B cell (primary cell): ENCODE measurements at regions not wholly inside any gene's neighbourhood (a gene's known extent, or its start where the extent isn't known, plus 50 kb on each side); places are given as distances from the start of the nearest gene placed in this dataset.

Experiments
- ATAC-seq: fragments of 200-7000 bp; cut with Tn5 transposase; one replicate; pipeline ENCODE4 v1.10.0; 2021; ENCODE audit warnings: low read depth, mild to moderate bottlenecking, moderate number of reproducible peaks, moderate library complexity
- CTCF ChIA-PET: fragments of 350-600 bp; sonication (Branson Sonifier 250); formaldehyde crosslinking; loops from one replicate; lab custom pipeline; 2021; ENCODE audit warnings: antibody characterized with exemption, inconsistent platforms; lab: Charles Lee
- POLR2A ChIA-PET: fragments of 350-600 bp; sonication (Branson Sonifier 250); formaldehyde crosslinking; loops from one replicate; lab custom pipeline; 2021; ENCODE audit warnings: antibody characterized with exemption; lab: Charles Lee
- DNase-seq: peaks from one replicate; pipeline ENCODE4 v3.0.0; 2013
- H2AFZ ChIP-seq: 2 replicates; pipeline ENCODE4 v1.6.1; 2012; ENCODE audit warnings: mild to moderate bottlenecking, low read depth, low read length; ENCODE audit not compliant: insufficient read depth, poor library complexity, severe bottlenecking
- H3K27ac ChIP-seq, 2 donors: 1 replicate in 1 of 2; 2 replicates in 1 of 2; pipeline ENCODE4 v1.5.1; 2012 to 2013; ENCODE audit warnings: low read length in 2 of 2, mild to moderate bottlenecking in 2 of 2, moderate library complexity in 1 of 2
- H3K27me3 ChIP-seq, 4 experiments: fragments of 200-600 bp in 1 of 4; sonication (generic) in 1 of 4; replicated peaks in 1 of 4; 1 replicate in 2 of 4; 2 replicates in 2 of 4; pipeline versions ENCODE4 v1.6.1 to v1.7.0; 2013 to 2016; ENCODE audit warnings: low read length in 3 of 4, mild to moderate bottlenecking in 2 of 4, mixed read lengths in 1 of 4, moderate library complexity in 1 of 4; ENCODE audit not compliant: insufficient read depth in 4 of 4, control insufficient read depth in 3 of 4; ENCODE audit errors: control extremely low read depth in 1 of 4
- H3K36me3 ChIP-seq, 2 experiments: replicated peaks in 1 of 2; 1 replicate in 1 of 2; 2 replicates in 1 of 2; pipeline versions ENCODE4 v1.6.1 to v1.7.1; 2013; ENCODE audit warnings: low read length in 1 of 2; ENCODE audit not compliant: insufficient read depth in 2 of 2, control insufficient read depth in 1 of 2; ENCODE audit errors: control extremely low read depth in 1 of 2, extremely low read depth in 1 of 2
- H3K4me1 ChIP-seq, 2 donors: fragments of 200-600 bp in 1 of 2; sonication (generic) in 1 of 2; 1 replicate in 1 of 2; 2 replicates in 1 of 2; pipeline versions ENCODE4 v1.5.1 to v1.6.1; 2013 to 2017; ENCODE audit warnings: low read length in 2 of 2; ENCODE audit not compliant: control insufficient read depth in 2 of 2, insufficient read depth in 2 of 2
- H3K4me2 ChIP-seq: replicated peaks from 2 replicates; pipeline ENCODE3; 2012; ENCODE audit warnings: mild to moderate bottlenecking, low read depth, low read length; ENCODE audit not compliant: poor library complexity, severe bottlenecking
- H3K4me3 ChIP-seq, 5 experiments: fragments of 200-600 bp in 1 of 5; sonication (generic) in 1 of 5; 1 replicate in 3 of 5; 2 replicates in 2 of 5; pipeline versions ENCODE4 v1.5.1 to v1.7.0; 2011 to 2016; ENCODE audit warnings: low read length in 4 of 5, mild to moderate bottlenecking in 4 of 5, low read depth in 2 of 5, control low read depth in 1 of 5, moderate library complexity in 1 of 5; ENCODE audit not compliant: insufficient read depth in 1 of 5; ENCODE audit errors: control extremely low read depth in 1 of 5, extremely low read depth in 1 of 5
- H3K79me2 ChIP-seq: fragments of 200-600 bp; sonication (generic); one replicate; pipeline ENCODE4 v1.6.0; 2016; ENCODE audit warnings: low read length; ENCODE audit not compliant: control insufficient read depth, insufficient read depth
- H3K9ac ChIP-seq: fragments of 200-600 bp; sonication (generic); 2 replicates; pipeline ENCODE4 v1.6.1; 2017; ENCODE audit warnings: mild to moderate bottlenecking, low read length, moderate library complexity
- H3K9me3 ChIP-seq, 3 donors: one replicate each; pipeline versions ENCODE4 v1.6.1 to v1.7.1; 2013; ENCODE audit warnings: low read length in 2 of 3; ENCODE audit not compliant: control insufficient read depth in 2 of 3, insufficient read depth in 1 of 3; ENCODE audit errors: control extremely low read depth in 1 of 3
- H4K20me1 ChIP-seq: 2 replicates; pipeline ENCODE4 v1.6.0; 2012; ENCODE audit warnings: mild to moderate bottlenecking, low read length; ENCODE audit not compliant: insufficient read depth, control insufficient read depth, poor library complexity, severe bottlenecking
- H3K27ac Mint-ChIP-seq: one replicate; pipeline ENCODE4 v1.8.0; 2021; ENCODE audit warnings: mixed read lengths
- H3K27me3 Mint-ChIP-seq: one replicate; pipeline ENCODE4 v1.8.0; 2021; ENCODE audit warnings: mixed read lengths
- H3K4me1 Mint-ChIP-seq: one replicate; pipeline ENCODE4 v1.8.0; 2021; ENCODE audit warnings: mixed read lengths
- H3K4me3 Mint-ChIP-seq: one replicate; pipeline ENCODE4 v1.8.0; 2021; ENCODE audit warnings: mixed read lengths
- H3K9me3 Mint-ChIP-seq: one replicate; pipeline ENCODE4 v1.8.0; 2022; ENCODE audit warnings: mixed read lengths; ENCODE audit not compliant: insufficient read depth
- CTCF ChIP-seq: fragments of 200-600 bp; IDR thresholded peaks from one replicate; pipeline ENCODE4 v1.8.0; 2022; ENCODE audit warnings: antibody characterized with exemption, mild to moderate bottlenecking
- EZH2 ChIP-seq: IDR thresholded peaks from 2 replicates; pipeline ENCODE4 v1.6.1; 2012; ENCODE audit warnings: borderline replicate concordance, low read depth, mild to moderate bottlenecking, moderate library complexity, low read length; ENCODE audit not compliant: insufficient read depth, poor library complexity, severe bottlenecking
- WGBS: methylation state at CpG from one replicate; pipeline ENCODE4 v1.1.5; 2013; ENCODE audit warnings: missing lambda C conversion rate; ENCODE audit not compliant: insufficient coverage; 5-methylcytosine and 5-hydroxymethylcytosine counted together
- intact Hi-C: fragments of 100-400 bp; cut with micrococcal nuclease; formaldehyde crosslinking; loops from one replicate; pipeline ENCODE4 v1.10.0; 2022

GRCh38 chr18:51253476-51253875 lies 56.0 kb upstream of the MEX3C start:
- no peak overlapping the region for H3K4me3 Mint-ChIP-seq
- Histone ChIP-seq H3K4me3 (no peak overlapping the region), H3K79me2 (no peaks in the 10 kb centered on the region), H4K20me1 (no peaks in the 10 kb centered on the region), H3K27ac (no peak overlapping the region), H3K27me3 (no peaks in the 10 kb centered on the region), H3K9ac (no peak overlapping the region), H3K4me1 (peaks cover 14 to 19% of the 10 kb centered on the region in 2 donors), H3K9me3 (peaks cover 0 to 4% (median 0%) of the 10 kb centered on the region in 3 donors), H3K36me3 (no peaks in the 10 kb centered on the region), H3K4me2 (no peak overlapping the region), H2AFZ (no peak overlapping the region)
- no peaks in the 10 kb centered on the region for H3K9me3 Mint-ChIP-seq
- H3K27me3 Mint-ChIP-seq, result no peaks in the 10 kb centered on the region
- no peak for ATAC-seq
- POLR2A ChIA-PET, result interaction anchor here (1.0 kb wide), 1 partner anchor 55 kb away, joined by 4 read pairs; no protein-coding TSS in a partner anchor
- CTCF ChIA-PET, result interaction anchor here (1.5 kb wide), 1 partner anchor 55 kb away, joined by 3 read pairs; no protein-coding TSS in a partner anchor
- 93% methylated on average over 4 of the region's 4 CpGs for WGBS
- no peak for DNase-seq
- intact Hi-C loops, result no loop called here
- H3K4me1 Mint-ChIP-seq, result peaks cover 21% of the 10 kb centered on the region
- no peak overlapping the region for H3K27ac Mint-ChIP-seq
- TF ChIP-seq EZH2 (no peak), CTCF (no peak)

- DNase-seq, result no peak
Measured at GRCh38 chr18:51255693-51256092, 58.2 kb upstream of the MEX3C start.

More at GRCh38 chr18:51255693-51256092, 58.2 kb upstream of the MEX3C start:
- Histone ChIP-seq H3K36me3 (no peaks in the 10 kb centered on the region), H3K4me1 (peaks cover 14 to 18% of the 10 kb centered on the region in 2 donors), H3K4me2 (no peak overlapping the region), H3K79me2 (no peaks in the 10 kb centered on the region), H3K9me3 (no peaks in the 10 kb centered on the region), H2AFZ (no peak overlapping the region), H3K4me3 (no peak overlapping the region), H3K27ac (no peak overlapping the region), H3K27me3 (no peaks in the 10 kb centered on the region), H4K20me1 (no peaks in the 10 kb centered on the region), H3K9ac (no peak overlapping the region)
- no peak overlapping the region for H3K27ac Mint-ChIP-seq
- no peak for TF ChIP-seq EZH2
- no peak for TF ChIP-seq CTCF
- no CpG with 5 or more reads among the region's 3 CpGs for WGBS
- peaks cover 16% of the 10 kb centered on the region for H3K4me1 Mint-ChIP-seq
- CTCF ChIA-PET, result interaction anchor here (0.6 kb wide), 1 partner anchor 22 kb away, joined by 4 read pairs; no protein-coding TSS in a partner anchor
- no peak overlapping the region for H3K4me3 Mint-ChIP-seq
- intact Hi-C loops, result no loop called here
- H3K9me3 Mint-ChIP-seq, result no peaks in the 10 kb centered on the region
- peaks cover 8% of the 10 kb centered on the region for H3K27me3 Mint-ChIP-seq
- POLR2A ChIA-PET, result no interaction called here
- no peak for ATAC-seq
